Renal cortex interstitium (tissue), 11 donors: ENCODE measurements at regions not wholly inside any gene's neighbourhood (a gene's known extent, or its start where the extent isn't known, plus 50 kb on each side); places are given as distances from the start of the nearest gene placed in this dataset.
A peak's percentile ranks its signal among the peaks of the same experiment; 100 is the strongest.

Source experiments
- DNase-seq, 11 donors: peaks; one replicate each; pipeline ENCODE4 v3.0.0-alpha.2; 2013; ENCODE audit warnings: low read depth in 9 of 11, low spot score in 4 of 11; ENCODE audit errors: extremely low read depth in 1 of 11

DNA sequence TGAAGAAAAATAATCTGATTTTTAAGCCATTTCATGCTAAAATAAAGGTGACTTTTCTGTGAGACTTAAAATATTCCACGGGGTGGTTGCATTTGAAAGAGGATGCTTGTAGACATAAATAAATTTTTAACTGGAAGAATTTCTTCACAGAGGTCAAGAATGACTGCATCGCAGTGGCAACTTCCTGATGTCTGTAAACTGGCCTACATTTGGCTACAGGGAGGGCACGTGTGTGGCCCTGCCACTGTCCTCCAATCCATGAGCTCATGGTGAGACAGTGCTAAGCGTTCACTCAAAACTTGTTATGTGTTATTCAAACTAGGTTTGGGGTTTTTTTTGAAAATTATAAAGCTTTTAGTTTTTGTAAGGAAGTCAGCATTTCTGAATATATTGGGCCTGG, 1089.3 kb downstream of the EFNB2 start:
- no peak for DNase-seq

- DNase-seq: no peak
Observed at GRCh38 chr13:105445796-105446195, 1089.7 kb downstream of the EFNB2 start.

- no peak for DNase-seq
Observed at GRCh38 chr13:105442949-105443699, 1092.3 kb downstream of the EFNB2 start.

- DNase-seq: no peak
Observed at GRCh38 chr13:105442040-105442439, 1093.4 kb downstream of the EFNB2 start.

DNA sequence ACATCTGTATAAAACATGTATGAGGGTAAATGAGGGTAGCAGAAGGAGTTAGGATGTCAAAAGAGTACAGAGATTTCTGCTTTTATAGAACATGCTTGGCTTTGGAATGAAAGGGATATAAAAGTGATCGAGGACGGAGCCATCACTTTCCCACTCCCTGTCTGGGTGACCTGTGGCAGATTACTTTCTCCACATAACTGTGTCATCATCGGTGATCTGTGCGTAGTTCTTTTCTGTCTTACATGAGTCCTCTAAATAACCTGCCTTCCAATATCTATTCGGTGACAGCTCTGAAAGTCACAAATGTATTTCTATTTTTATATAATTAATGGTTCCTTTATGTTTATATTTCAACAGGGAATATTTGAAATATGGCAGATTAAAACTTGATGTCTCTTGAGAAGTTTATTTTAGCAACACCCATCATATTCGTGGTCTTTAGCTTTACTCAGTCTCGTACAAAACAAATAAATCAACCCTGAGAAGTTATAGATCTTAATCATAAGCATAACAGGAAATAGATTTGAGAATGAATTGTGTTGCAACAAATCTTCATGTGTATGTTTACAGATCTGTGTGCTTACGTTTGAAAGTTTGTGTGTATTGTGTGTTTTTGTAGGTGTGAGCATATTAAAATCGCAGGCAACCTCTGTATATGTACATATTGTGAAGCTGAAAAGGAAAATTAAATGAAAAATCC, 1094.3 kb downstream of the EFNB2 start:
- no peak for DNase-seq

DNA sequence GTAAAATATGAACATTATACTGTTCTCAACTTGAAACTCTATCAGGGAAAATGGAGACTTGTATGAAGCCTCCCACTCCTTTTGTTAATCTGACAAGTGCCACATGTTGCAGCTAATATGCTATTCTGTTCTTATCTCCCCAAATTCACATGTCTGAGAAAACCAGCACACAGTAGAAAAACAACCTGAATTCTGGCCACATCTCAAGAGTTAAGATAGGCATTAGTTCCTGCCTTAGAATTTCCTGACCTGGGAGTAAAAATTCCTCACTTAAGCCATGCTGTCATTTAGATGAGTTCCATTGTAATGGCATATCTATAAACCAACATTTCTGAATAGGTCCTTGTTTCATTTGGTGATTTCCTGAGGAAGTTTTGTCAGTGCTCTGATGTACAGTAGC, 1098.5 kb downstream of the EFNB2 start:
- peak in 3 of 11 donors; percentile 9 to 13 (median 10) for DNase-seq

DNA sequence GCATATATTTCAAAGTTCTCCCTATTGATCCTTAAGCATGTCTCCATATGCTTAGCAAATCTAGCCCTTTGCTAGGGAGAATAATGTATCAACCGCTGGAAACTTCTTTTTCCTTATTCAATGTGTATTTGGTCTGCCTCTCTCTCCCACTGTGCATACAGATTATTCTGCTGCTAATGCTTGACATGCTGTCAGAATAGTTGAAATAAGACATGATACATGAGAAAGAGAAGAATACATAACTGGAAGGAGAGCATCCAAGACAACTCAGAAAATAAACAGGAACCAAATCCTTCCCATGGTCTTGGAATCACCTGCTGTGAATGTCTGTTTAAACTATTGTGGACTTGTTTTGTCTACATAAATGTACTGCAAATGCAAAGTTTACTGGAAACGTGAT, 1103.0 kb downstream of the EFNB2 start:
- DNase-seq: no peak

DNA sequence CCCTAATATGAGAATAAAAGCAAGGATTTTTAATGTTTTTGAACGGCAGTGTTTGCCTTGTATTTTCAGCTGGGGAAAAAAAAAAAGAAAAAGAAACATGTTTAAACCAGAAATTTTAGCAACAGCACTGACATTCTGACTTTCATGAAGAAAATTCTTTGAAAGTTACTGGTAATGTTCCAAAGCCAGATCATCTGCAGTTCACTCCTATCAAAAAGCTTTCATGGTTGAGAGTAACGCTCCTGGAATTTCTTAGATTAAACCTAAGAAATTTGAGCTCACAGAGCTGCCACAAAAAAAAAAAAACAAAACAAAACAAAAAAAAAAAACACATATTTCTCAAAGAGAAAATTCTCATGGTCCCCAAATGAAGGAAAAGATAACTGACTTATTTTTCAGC, 1106.7 kb downstream of the EFNB2 start:
- no peak for DNase-seq

DNA sequence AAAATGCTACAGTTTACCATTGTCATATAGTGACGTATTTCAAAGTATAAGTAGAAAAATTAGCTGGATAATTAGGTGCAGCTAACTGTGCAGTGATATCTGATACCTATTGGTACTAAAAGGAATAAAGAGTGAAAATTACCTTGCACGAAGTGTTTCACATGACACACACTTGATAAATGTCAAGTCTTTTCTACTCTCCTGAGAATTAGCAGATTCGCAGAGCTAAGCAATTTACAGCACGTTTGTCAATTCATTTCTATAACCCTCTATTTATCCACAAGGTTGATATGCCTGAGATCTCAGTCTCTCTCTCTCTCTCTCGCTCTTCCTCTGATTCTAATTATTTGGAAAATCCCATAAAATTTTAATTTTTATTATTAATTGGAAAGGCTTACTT, 1109.0 kb downstream of the EFNB2 start:
- no peak for DNase-seq

- no peak for DNase-seq
Observed at GRCh38 chr13:105414639-105415038, 1120.8 kb downstream of the EFNB2 start.

DNA sequence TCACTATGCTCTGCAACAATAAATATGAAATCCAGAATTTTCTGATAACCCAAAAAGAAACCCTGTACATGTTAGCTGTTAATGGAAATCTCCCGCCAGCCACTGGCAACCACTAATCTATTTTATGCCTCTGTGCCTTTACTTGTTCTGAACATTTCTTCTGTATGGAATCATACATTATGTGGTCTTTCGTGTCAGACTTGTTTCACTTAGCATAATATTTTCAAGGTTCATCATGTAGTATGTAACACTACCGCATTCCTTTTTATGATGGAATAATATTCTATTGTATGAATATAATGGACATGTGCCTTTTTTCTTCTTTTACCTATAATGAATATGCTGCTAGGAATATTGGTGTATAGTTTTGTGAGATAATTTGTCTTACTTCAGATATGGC, 1123.3 kb downstream of the EFNB2 start:
- DNase-seq: no peak

GRCh38 chr13:105410602-105411001, 1124.9 kb downstream of the EFNB2 start:
- DNase-seq: peak in 1 of 11 donors; percentile 19

GRCh38 chr13:105406551-105406950, 1128.9 kb downstream of the EFNB2 start:
- peak in 2 of 11 donors; percentile 20 to 21 for DNase-seq

- DNase-seq: no peak
Observed at GRCh38 chr13:105403086-105403485, 1132.4 kb downstream of the EFNB2 start.

- DNase-seq: no peak
Observed at GRCh38 chr13:105395041-105395440, 1140.4 kb downstream of the EFNB2 start.

GRCh38 chr13:105389373-105389772, 1146.1 kb downstream of the EFNB2 start:
- no peak for DNase-seq

DNA sequence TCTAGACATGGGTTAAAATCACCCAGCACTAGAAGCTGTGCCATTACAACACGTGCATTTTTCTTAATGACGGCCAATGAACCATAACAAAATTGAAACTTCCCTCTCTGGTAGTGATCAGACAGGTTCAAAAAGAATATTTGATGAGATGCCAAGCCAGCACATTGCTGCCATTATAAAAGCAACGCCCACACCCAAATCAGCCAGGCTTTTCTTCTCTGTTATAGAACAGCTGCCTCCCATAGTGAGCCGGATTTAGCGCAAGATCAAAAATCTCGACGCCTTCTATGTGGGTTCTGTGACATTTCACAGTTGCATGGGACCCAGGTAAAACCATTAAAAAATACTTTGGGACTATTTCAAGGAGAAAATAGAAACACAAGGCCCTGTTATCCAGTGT, 1158.0 kb downstream of the EFNB2 start:
- DNase-seq: no peak

DNA sequence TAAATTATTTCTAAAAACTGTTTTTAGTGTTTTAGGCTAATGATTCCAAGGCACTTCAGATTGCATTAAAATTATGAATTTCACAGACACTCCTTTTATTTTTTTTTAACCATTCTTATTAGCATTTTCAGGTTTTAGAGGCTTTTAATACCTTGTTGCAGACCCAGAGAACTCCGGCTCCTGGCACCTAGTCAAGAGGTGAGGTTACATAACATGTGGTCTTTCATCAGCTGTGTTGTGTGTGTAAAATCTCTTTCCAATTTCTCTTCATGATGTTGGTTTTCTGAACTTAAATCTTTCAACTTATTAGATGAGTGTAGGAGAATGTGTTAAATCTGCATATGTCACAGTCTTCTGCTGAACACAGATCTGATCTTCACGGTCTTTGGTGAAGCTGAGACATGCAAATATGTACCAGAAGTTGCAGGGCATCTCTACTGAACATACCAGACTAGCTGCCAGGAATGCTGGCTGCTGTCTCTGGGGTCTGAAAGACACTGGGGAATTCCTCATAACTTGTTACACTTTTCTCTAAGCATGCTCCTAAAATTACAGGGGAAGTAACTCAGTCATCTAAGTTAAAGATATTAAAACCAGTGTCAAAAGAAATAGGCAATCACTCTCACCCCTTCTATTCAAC, 1165.3 kb downstream of the EFNB2 start:
- DNase-seq: no peak

DNA sequence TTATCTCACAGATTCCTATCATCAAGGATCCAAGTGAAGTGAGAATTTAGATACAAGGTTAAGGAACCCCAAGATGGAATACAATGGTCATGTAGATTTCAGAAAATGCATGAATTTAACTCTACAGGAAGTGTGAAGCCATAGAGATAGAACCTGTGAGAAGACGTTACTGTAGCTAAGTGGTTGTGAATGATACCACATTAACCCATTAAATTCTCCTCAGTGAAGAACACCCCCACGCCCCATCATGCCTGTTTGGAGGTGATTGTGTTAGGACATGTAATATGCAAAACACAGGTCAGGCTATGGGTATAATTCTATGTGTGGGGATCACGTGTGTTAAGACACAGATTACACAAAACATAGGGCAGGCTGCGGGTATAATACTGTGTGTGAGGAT, 1166.7 kb downstream of the EFNB2 start:
- DNase-seq: no peak

- DNase-seq: no peak
Observed at GRCh38 chr13:105365831-105366230, 1169.6 kb downstream of the EFNB2 start.
